K562 (cell line): ENCODE measurements at regions not wholly inside any gene's neighbourhood (a gene's known extent, or its start where the extent isn't known, plus 50 kb on each side); places are given as distances from the start of the nearest gene placed in this dataset. TPM values are rescaled to one million over a fixed set of nuclear protein-coding genes. Genes with fewer than 3 reads are reported as not detected.
A peak's percentile ranks its signal among the peaks of the same experiment; 100 is the strongest.

Experiments used
- ERF ChIP-seq: fragments of 450-650 bp; formaldehyde crosslinking; IDR thresholded peaks from 2 replicates; pipeline ENCODE4 v1.4.0; 2020; ENCODE audit warnings: mild to moderate bottlenecking, mixed read lengths
- ETV6 ChIP-seq, 3 experiments: fragments of 150-350 bp in 1 of 3; sonication (generic) in 1 of 3; formaldehyde crosslinking in 1 of 3; IDR thresholded peaks; 2 replicates each; pipeline versions ENCODE4 v1.6.1 to v1.8.0; 2014 to 2022; ENCODE audit warnings: borderline replicate concordance in 2 of 3, low read depth in 2 of 3, antibody characterized with exemption in 1 of 3, low read length in 1 of 3, mild to moderate bottlenecking in 1 of 3, missing genetic modification reagents in 1 of 3
- ZNF583 ChIP-seq: fragments of 250-450 bp; sonication (Bioruptor Pico); IDR thresholded peaks from 2 replicates; pipeline ENCODE4 v1.4.0; 2020
- small RNA-seq: library from RNA; depleted of rRNA; stranded (forward); fragments of <200 nt; gene quantifications from one replicate; pipeline ENCODE3, GENCODE V24; 2014
- TF ChIP-seq, protein P1 (sequence below), 2 experiments: fragments of 450-650 bp in 1 of 2; sonication (generic) in 1 of 2; formaldehyde crosslinking in 1 of 2; IDR thresholded peaks; 2 replicates each; pipeline versions ENCODE4 v1.7.1 to v1.9.0; 2016 to 2022; ENCODE audit warnings: inconsistent platforms in 1 of 2, mild to moderate bottlenecking in 1 of 2, missing genetic modification reagents in 1 of 2

DNA sequence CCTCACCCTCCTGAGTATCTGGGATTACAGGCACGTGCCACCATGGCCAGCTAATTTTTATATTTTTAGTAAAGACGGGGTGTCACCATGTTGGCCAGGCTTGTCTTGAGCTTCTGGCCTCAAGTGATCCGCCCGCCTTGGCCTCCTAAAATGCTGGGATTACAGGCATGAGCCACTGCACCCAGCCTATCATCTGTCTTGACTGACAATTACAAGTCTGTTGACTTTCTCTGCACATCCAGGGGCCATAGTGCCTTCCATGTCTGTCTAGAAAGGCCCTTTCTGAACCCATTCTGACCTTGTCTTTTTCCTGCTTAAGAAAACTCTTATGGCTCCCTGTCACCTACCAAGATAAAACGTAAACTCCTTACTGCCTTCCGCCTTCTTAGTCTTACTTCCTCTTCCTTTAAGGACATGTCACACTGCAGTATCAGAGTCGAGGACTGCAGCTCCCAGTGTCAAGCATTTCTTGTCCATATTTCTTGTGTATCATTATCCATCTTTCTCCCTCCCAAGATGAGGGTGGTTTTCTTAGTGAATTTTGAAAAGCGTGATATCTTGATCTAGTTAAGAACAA lies 49.9 kb upstream of the SHB start (continued):
- TF ChIP-seq, protein P1, sequence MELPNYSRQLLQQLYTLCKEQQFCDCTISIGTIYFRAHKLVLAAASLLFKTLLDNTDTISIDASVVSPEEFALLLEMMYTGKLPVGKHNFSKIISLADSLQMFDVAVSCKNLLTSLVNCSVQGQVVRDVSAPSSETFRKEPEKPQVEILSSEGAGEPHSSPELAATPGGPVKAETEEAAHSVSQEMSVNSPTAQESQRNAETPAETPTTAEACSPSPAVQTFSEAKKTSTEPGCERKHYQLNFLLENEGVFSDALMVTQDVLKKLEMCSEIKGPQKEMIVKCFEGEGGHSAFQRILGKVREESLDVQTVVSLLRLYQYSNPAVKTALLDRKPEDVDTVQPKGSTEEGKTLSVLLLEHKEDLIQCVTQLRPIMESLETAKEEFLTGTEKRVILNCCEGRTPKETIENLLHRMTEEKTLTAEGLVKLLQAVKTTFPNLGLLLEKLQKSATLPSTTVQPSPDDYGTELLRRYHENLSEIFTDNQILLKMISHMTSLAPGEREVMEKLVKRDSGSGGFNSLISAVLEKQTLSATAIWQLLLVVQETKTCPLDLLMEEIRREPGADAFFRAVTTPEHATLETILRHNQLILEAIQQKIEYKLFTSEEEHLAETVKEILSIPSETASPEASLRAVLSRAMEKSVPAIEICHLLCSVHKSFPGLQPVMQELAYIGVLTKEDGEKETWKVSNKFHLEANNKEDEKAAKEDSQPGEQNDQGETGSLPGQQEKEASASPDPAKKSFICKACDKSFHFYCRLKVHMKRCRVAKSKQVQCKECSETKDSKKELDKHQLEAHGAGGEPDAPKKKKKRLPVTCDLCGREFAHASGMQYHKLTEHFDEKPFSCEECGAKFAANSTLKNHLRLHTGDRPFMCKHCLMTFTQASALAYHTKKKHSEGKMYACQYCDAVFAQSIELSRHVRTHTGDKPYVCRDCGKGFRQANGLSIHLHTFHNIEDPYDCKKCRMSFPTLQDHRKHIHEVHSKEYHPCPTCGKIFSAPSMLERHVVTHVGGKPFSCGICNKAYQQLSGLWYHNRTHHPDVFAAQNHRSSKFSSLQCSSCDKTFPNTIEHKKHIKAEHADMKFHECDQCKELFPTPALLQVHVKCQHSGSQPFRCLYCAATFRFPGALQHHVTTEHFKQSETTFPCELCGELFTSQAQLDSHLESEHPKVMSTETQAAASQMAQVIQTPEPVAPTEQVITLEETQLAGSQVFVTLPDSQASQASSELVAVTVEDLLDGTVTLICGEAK (IDR thresholded peaks at IDR 0.05) = 0 out of 2 replicates have a peak, but pooled peaks have one; percentile 41
- TF ChIP-seq, protein P1 (CRISPR knock-in tag; IDR thresholded peaks at IDR 0.05) = no peak
- TF ChIP-seq ETV6 (IDR thresholded peaks at IDR 0.05; ENCODE audit: borderline replicate concordance in 1 of 2, low read depth in 2 of 2, low read length in 1 of 2) (peak; percentile 47 to 53; a peak in 2 of 4 replicates), ETV6 (CRISPR knock-in tag; IDR thresholded peaks at IDR 0.05; ENCODE audit: borderline replicate concordance) (no peak), ZNF583 (CRISPR knock-in tag) (0 out of 2 replicates have a peak, but pooled peaks have one; percentile 43), ERF (CRISPR knock-in tag) (peak; percentile 35; the same call in 1 of the 2 replicates)

Small RNAs in the stretch of these regions (small RNA-seq; reads per million reads assigned to genes)
- not detected for gene RF00096
